ENCODE measurements at regions not wholly inside any gene's neighbourhood (a gene's known extent, or its start where the extent isn't known, plus 50 kb on each side); places are given as distances from the start of the nearest gene placed in this dataset.

DNA sequence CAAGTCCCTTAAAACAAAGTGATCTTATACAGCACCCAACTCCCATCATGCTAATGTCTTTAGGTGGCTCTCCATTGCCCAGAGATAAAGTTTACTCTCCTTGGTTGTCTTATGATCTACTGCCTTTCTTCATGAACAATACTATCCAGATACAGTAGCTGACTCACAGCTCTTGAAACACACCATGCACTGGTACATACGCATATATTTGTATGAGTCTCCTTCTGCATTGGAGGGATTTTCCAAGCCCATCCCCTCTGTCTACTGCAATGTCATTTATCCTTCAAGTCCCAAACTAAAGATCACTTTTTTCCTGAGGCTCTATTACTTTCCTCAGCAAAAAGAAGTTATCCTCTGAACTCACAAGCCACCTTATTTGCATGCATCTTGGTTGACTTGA, 84.7 kb upstream of the LRATD1 start:
- Histone ChIP-seq H2BK20ac (ENCODE audit: low read length) (no peak overlapping the region), H3K23ac (ENCODE audit: insufficient read length) (no peak overlapping the region), H2BK12ac (ENCODE audit: low read depth, low read length) (no peak overlapping the region), H3K4me1 (replicated peaks in 1 of 4; ENCODE audit: control insufficient read depth in 3 of 4, insufficient read depth in 4 of 4, low read length in 3 of 4) (no peaks in the 10 kb centered on the region), H2AFZ (ENCODE audit: low read length) (no peak overlapping the region), H2BK15ac (ENCODE audit: low read length) (no peak overlapping the region), H3K4me2 (ENCODE audit: insufficient read depth in 1 of 2, low read depth in 2 of 2, low read length in 2 of 2) (no peak overlapping the region), H3K36me3 (ENCODE audit: control insufficient read depth in 2 of 4, insufficient read depth in 4 of 4, low read length in 3 of 4) (no peaks in the 10 kb centered on the region), H3K79me2 (ENCODE audit: control insufficient read depth in 1 of 2, insufficient read depth in 2 of 2, low read length in 2 of 2) (no peaks in the 10 kb centered on the region), H4K91ac (replicated peaks; ENCODE audit: insufficient read length, low read length) (no peak overlapping the region), H3K27ac (ENCODE audit: low read depth, low read length) (no peak overlapping the region), H3K23me2 (ENCODE audit: low read depth, low read length) (no peaks in the 10 kb centered on the region), H2BK120ac (replicated peaks; ENCODE audit: low read depth, low read length) (no peak overlapping the region), H3K9ac (replicated peaks in 1 of 4; ENCODE audit: extremely low read depth in 1 of 4, low read depth in 3 of 4, low read length in 3 of 4) (no peak overlapping the region), H3K9me3 (ENCODE audit: insufficient read depth in 2 of 2, low read depth in 1 of 2, low read length in 1 of 2) (0 out of 4 replicates have a peak, but pooled peaks cover 0 to 5% of the 10 kb centered on the region in 2 experiments), H2BK5ac (ENCODE audit: low read depth, low read length) (no peak overlapping the region), H3K14ac (ENCODE audit: insufficient read length) (no peak overlapping the region), H3K56ac (replicated peaks; ENCODE audit: insufficient read length, low read depth, low read length) (no peak overlapping the region), H2AK5ac (ENCODE audit: low read depth, low read length) (no peak overlapping the region), H4K8ac (ENCODE audit: extremely low read depth, insufficient read depth, low read length) (no peak overlapping the region), H3K27me3 (replicated peaks in 1 of 4; ENCODE audit: control insufficient read depth in 3 of 4, extremely low read depth in 1 of 4, insufficient read depth in 3 of 4, low read length in 3 of 4) (no peaks in the 10 kb centered on the region), H4K20me1 (replicated peaks in 1 of 2; ENCODE audit: control insufficient read depth in 1 of 2, insufficient read depth in 2 of 2, low read length in 2 of 2) (no peaks in the 10 kb centered on the region), H3K18ac (ENCODE audit: extremely low read depth, low read length) (no peak overlapping the region), H3K4me3 (ENCODE audit: extremely low read depth in 1 of 4, insufficient read depth in 2 of 4, low read depth in 3 of 4, low read length in 4 of 4) (no peak overlapping the region), H3K79me1 (ENCODE audit: low read depth, low read length) (no peaks in the 10 kb centered on the region), H4K5ac (ENCODE audit: insufficient read length, low read depth, low read length) (no peak overlapping the region), H3K4ac (replicated peaks; ENCODE audit: insufficient read length, low read depth, low read length) (no peak overlapping the region)
- ChIA-PET CTCF (ENCODE audit: partially characterized antibody) (no interaction called here), POLR2A (ENCODE audit: partially characterized antibody) (no interaction called here)
- DNase-seq (ENCODE audit: low read depth in 1 of 2, low spot score in 2 of 2) = no peak
- WGBS, 2 experiments (ENCODE audit: extremely low coverage in 1 of 2, insufficient coverage in 1 of 2, insufficient read length in 1 of 2, insufficient replicate concordance in 2 of 2, low coverage in 1 of 2, low lambda C conversion rate in 2 of 2, missing lambda C conversion rate in 1 of 2) = 100% methylated on average over 1 of the region's 1 CpG; no CpG with 5 or more reads in 1 of the 2 experiments
- no peak for TF ChIP-seq CHD1 (IDR thresholded peaks at IDR 0.05; ENCODE audit: low read depth, low read length)
- no peak for TF ChIP-seq CEBPB (IDR thresholded peaks at IDR 0.05; ENCODE audit: low read depth, low read length)
- TF ChIP-seq SP2 (IDR thresholded peaks at IDR 0.05; ENCODE audit: low read length) = no peak
- TF ChIP-seq SRF (IDR thresholded peaks at IDR 0.05; ENCODE audit: low read depth, low read length) = no peak
- TF ChIP-seq POU5F1 (IDR thresholded peaks at IDR 0.05; ENCODE audit: low read depth, low read length) = no peak
- no peak for TF ChIP-seq HDAC6 (IDR thresholded peaks at IDR 0.05; ENCODE audit: low read depth, low read length)
- TF ChIP-seq BRCA1 (IDR thresholded peaks at IDR 0.05; ENCODE audit: low read depth, low read length) = no peak
- TF ChIP-seq, protein P1, sequence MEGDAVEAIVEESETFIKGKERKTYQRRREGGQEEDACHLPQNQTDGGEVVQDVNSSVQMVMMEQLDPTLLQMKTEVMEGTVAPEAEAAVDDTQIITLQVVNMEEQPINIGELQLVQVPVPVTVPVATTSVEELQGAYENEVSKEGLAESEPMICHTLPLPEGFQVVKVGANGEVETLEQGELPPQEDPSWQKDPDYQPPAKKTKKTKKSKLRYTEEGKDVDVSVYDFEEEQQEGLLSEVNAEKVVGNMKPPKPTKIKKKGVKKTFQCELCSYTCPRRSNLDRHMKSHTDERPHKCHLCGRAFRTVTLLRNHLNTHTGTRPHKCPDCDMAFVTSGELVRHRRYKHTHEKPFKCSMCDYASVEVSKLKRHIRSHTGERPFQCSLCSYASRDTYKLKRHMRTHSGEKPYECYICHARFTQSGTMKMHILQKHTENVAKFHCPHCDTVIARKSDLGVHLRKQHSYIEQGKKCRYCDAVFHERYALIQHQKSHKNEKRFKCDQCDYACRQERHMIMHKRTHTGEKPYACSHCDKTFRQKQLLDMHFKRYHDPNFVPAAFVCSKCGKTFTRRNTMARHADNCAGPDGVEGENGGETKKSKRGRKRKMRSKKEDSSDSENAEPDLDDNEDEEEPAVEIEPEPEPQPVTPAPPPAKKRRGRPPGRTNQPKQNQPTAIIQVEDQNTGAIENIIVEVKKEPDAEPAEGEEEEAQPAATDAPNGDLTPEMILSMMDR (IDR thresholded peaks at IDR 0.05; ENCODE audit: control extremely low read depth in 1 of 3, insufficient read depth in 1 of 3, low read depth in 1 of 3, low read length in 3 of 3) = no peak
- TF ChIP-seq PHF8 (conservative IDR thresholded peaks at IDR 0.05; ENCODE audit: low read depth, low read length) = no peak
- no peak for TF ChIP-seq ASH2L (IDR thresholded peaks at IDR 0.05; ENCODE audit: low read length)
- FAIRE-seq = no peak

Measured in H1 (cell line).